ENCODE measurements at regions not wholly inside any gene's neighbourhood (a gene's known extent, or its start where the extent isn't known, plus 50 kb on each side); places are given as distances from the start of the nearest gene placed in this dataset.

DNA sequence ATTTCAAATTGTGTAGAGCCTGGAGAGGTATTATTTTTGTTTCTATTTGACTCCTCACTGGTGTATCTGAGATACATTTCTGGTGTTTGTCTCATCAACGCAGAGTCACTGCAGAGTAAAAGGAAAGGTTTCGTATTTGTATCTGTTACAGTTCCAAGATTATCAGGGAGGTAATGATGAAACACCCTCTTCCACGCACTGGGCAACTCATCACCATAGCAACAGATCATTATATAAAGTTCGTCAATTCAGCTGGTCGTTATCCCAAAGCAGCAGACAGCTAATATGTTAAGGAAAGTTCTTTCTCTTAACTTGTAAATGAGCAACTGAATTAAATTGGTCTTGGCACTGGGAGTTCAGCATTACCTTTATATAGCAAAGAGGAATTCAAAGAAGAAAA is 513.5 kb downstream of the MTRR start:
- Histone ChIP-seq H3K9me3 (peaks cover 0 to 4% (median 0%) of the 10 kb centered on the region in 11 donors), H3K4me3 (no peak overlapping the region), H3K27me3 (no peaks in the 10 kb centered on the region), H3K27ac (no peak overlapping the region), H3K36me3 (no peaks in the 10 kb centered on the region), H3K4me1 (no peaks in the 10 kb centered on the region)
- WGBS, 2 donors: 79 to 83% methylated on average over 5 of the region's 5 CpGs
- DNase-seq (no peak), ATAC-seq (no peak)
- intact Hi-C loops (cut with DNase I): no loop called here
- TF ChIP-seq, protein P1, sequence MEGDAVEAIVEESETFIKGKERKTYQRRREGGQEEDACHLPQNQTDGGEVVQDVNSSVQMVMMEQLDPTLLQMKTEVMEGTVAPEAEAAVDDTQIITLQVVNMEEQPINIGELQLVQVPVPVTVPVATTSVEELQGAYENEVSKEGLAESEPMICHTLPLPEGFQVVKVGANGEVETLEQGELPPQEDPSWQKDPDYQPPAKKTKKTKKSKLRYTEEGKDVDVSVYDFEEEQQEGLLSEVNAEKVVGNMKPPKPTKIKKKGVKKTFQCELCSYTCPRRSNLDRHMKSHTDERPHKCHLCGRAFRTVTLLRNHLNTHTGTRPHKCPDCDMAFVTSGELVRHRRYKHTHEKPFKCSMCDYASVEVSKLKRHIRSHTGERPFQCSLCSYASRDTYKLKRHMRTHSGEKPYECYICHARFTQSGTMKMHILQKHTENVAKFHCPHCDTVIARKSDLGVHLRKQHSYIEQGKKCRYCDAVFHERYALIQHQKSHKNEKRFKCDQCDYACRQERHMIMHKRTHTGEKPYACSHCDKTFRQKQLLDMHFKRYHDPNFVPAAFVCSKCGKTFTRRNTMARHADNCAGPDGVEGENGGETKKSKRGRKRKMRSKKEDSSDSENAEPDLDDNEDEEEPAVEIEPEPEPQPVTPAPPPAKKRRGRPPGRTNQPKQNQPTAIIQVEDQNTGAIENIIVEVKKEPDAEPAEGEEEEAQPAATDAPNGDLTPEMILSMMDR (IDR thresholded peaks at IDR 0.05): no peak

DNA sequence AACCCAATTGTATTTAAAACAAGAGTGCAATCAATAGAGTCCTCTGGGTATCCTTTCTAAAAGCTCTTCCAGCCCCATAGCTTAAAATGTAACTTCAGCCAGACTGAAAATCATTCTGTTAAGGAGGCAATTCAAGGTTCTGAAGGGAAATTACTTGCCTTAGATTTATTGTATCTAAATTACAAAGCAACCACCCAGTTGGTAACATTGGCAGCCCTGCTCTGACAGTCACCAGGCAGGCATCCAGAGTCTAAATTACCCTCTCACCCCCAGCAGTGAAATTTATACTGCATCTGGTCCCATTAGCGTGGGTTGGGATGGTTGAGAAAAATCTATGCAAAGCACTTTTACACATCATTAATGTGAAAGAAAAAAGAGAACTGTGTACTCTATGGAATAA is 514.7 kb downstream of the MTRR start:
- no peaks in the 10 kb centered on the region for H3K27me3 ChIP-seq
- no peak overlapping the region for H3K27ac ChIP-seq
- no peak for ATAC-seq
- H3K4me1 ChIP-seq: no peaks in the 10 kb centered on the region
- H3K9me3 ChIP-seq: no peaks in the 10 kb centered on the region
- H3K36me3 ChIP-seq: no peaks in the 10 kb centered on the region
- TF ChIP-seq, protein P1 (IDR thresholded peaks at IDR 0.05): no peak
- no peak overlapping the region for H3K4me3 ChIP-seq
- 81 to 88% methylated on average over 1 of the region's 1 CpG for WGBS, 2 donors
- intact Hi-C loops (cut with DNase I): no loop called here
- no peak for DNase-seq

DNA sequence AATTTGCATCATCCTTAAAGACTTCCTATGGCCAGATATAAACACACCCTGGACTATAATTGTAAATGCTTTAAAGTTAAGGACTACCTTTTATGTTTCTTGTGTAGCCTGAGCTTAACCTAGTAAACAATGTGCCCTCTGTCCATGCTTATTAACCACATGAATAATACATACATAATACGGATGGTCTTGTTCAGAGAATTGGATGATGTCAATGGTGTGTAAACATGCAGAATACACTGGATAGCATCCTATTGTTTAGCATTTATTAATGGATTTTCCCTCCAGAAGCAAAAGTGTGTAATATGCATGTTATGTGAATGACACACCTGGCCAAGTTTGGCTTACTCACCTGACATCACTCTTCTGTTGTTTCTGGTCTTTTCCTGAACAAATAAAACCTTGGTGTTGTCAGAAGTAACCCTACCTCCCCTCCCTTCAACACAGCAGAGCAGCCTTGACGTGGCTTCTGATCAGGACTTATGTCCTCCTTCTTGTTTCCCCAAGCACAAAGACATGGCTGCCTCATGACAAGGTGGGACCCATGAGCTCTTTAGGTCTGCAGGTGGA is 517.9 kb downstream of the MTRR start:
- TF ChIP-seq, protein P1 (IDR thresholded peaks at IDR 0.05): no peak

DNA sequence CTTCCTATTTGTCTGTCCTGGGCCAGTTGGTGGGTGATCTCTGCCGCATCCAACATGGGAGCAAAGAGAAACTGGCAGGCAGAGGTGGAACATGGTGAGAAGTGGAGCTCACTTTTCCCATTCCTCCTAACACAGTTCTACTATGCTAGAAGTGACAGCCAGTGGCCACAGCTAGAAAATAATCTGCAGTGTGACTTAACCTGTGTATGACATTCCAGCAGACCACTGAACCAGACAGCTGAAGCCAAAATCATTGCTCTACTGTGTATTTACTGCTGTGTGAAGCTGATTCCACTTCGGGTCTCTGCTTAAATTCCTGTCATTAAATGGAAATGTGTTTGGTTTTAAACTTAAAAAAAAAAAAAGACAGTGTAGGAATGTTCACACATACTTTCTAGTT is 523.0 kb downstream of the MTRR start:
- Histone ChIP-seq H3K4me1 (no peaks in the 10 kb centered on the region), H3K27me3 (no peaks in the 10 kb centered on the region), H3K27ac (no peak overlapping the region), H3K9me3 (no peaks in the 10 kb centered on the region), H3K4me3 (no peak overlapping the region), H3K36me3 (no peaks in the 10 kb centered on the region)
- intact Hi-C loops (cut with DNase I): no loop called here
- DNase-seq (no peak), ATAC-seq (no peak)
- TF ChIP-seq, protein P1 (IDR thresholded peaks at IDR 0.05): no peak
- 65 to 69% methylated on average over 2 of the region's 2 CpGs for WGBS, 2 donors

More for the DNA sequence above, 517.9 kb downstream of the MTRR start:
- Histone ChIP-seq H3K27ac (no peak overlapping the region), H3K36me3 (no peaks in the 10 kb centered on the region), H3K9me3 (no peaks in the 10 kb centered on the region), H3K4me1 (no peaks in the 10 kb centered on the region), H3K27me3 (no peaks in the 10 kb centered on the region), H3K4me3 (no peak overlapping the region)
- no peak for DNase-seq
- WGBS, 2 donors: 70 to 72% methylated on average over 2 of the region's 2 CpGs
- ATAC-seq: no peak
- intact Hi-C loops (cut with DNase I): no loop called here

All from heart right ventricle (tissue), 16 donors.